ENCODE measurements at regions not wholly inside any gene's neighbourhood (a gene's known extent, or its start where the extent isn't known, plus 50 kb on each side); places are given as distances from the start of the nearest gene placed in this dataset.

DNA sequence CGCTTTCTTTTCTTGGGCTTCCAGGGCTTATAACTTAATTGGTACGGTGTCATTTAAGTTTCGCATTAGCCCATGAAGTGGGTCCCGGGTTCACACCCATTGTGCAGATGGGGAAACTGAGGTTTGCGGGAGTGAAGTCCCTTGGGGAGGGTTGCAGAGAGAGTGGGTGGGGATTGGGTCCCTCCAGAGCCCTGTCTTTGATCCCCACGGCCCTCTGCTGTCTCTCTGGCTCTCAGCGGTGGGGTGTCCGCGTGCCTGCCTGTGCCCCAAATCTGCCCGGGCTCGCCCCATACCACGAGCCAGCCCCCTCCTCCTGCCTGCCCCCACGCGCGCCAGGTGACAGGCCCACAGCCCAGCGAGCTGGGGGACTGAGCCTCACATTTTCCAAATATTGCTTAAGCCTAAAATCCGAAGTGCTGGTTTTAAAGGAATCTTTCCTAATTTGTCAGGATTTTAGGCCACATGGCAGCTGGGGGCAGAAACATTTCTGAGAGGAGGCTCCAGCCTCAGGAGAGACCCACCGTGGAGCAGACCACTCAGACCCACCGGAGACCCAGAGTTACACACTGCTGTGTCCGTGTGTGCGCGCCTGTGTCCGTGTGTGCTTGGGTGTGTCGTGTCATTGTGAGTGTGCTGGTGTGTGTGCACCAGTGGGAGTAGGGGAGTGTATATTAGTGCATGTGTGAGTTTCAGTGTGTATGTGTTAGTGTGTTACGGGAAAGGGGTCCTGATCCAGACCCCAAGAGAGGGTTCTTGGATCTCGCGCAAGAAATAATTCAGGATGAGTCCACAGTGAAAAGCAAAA lies 159.5 kb upstream of the IER5L start:
- DNase-seq: no peak

- DNase-seq: no peak
These were observed 158.7 kb upstream of the IER5L start for GRCh38 chr9:129336601-129337331.

GRCh38 chr9:129336130-129336528 lies 158.1 kb upstream of the IER5L start:
- no peak for DNase-seq

- no peak for DNase-seq
These were observed 157.5 kb upstream of the IER5L start for GRCh38 chr9:129335464-129336129.

DNA sequence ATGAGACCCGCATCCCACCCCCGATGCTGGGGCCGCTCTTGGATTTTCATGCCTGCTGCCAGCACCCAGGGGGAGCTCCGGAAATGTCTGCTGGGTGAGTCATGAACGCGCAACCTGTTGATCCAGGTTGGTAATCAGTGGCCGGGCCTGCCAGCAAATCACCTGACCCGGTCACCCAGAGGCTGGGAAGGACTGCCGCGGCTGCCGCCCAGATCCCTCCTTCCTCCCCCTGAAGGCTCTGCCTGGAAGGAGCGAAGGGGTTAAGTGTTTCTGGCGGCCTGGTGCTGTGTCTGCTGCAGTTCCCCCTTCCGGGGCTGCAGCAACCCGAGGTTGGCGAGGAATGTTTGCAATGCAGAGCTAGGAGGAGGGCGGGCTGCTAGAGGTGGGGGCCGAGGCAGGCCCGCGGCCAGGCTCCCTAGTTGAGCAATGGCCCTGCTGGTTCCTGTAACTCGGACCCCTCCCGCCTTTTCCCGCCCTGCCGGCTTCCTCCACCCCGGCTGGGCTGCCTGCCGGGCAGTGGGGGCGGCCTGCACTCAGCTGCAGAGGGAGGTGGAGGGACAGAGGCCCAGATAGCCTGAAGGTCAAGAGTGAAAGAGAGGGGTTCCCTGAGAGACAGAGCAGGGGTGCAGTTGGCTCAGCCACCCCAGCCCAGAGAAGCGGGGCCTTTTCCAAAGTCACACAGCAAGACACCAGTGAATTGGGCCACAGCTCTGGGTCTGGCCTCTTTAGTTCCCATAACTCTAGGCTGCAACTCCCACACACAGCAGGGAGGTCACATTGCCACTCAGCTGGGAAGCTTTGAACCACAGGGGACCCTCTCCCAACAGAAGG lies 156.3 kb upstream of the IER5L start:
- DNase-seq: peak; percentile 70 to 71

GRCh38 chr9:129333617-129334104 lies 155.6 kb upstream of the IER5L start:
- no peak for DNase-seq

DNA sequence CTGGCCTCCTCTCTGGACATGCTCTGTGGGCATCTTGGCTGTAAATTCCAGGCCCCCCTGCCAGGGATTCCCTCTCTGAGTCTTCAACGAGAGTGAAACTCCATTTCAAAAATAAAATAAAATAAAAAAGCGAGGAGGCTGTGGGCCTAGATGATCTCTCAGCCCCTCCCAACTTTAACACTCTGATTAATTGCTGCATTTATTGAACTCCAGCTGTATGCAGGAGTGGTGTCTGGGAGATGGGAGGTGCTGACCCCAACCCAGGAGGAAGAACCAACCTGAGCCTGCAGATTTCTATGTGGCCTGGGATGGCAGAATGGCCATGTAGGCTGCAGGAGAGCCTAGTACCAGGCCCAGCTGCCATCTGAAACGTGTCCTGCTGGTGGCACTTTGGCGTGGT lies 154.5 kb upstream of the IER5L start:
- DNase-seq: no peak

DNA sequence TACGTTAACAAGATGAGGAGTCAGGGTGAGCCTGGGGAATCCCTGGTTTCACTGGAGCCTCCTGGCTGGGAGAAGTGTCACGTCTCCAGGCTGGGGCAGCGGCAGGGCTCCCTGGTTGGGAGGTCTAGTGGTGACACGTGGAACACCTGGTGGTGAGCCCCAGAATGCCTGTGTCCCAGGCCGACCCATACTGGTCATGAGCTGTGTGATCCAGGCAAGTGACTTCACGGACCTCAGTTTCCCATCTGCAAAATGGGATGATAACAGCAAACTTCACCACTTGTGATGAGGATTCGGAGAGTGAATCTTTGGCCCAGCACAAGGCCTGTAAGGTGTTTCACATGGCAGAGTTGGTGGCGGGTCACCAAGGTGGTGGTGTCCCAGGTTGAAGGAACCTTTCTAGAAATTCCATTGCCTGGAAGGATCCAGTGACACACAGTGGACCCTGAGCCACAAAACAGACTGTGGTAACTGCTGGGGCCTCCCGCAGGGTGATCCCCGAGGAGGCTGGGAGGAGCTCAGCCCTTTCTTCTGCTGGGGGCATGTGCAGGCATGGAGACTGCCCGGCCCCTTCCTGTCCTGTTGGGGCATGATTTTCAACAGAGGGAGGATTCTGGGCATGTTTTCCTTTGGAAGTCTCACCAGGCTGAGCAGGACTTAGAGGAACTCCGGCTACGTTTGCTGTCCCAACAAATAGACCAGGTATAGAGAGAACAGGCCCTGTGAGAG lies 153.9 kb upstream of the IER5L start:
- DNase-seq: no peak

DNA sequence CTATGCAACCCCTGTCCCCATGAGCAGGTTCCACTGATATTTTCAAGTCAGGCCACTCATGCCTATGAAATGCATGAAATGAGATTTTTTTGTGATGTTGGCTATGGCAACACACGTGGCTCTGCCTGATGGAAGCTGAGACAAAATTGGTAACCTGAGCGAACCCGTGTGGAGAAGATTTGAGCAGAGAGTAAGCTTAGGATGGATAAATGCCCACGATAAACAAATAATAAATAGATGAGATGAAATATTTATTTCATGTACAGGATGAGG lies 153.4 kb upstream of the IER5L start:
- no peak for DNase-seq

GRCh38 chr9:129330711-129331492 lies 152.8 kb upstream of the IER5L start:
- no peak for DNase-seq

DNA sequence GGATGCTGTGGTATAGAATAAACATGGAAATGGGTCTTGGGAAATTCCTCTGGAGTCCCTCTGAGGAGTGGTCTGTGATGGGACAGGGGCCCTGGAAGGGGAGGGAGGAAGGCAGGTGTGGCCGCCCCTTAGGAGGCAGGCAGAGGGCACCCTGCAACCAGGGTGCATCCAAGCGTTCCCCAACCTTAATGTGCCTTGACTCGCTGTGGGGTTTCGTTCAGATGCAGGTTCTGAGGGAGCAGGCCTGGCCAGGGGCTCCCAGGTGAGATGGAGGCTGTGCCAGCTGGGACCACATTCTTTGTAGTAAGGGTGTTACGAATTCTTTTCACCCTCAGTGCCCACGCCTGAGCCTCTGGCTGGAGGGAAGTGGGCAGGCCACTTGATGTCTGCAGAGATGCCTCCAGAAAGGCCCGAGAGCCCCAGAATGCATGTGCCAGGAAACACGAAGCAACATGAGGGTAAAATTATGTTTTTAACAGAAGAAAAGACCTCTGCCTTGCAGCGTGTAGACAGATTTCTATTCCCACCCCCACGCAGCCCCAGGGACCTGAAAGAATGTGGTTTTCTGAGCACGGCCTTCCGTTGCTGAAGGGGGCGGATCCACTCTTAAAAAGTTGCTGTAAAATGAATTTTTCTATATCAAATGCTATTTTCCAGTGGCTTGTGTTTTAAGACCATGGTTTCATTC lies 150.4 kb upstream of the IER5L start:
- DNase-seq: no peak

GRCh38 chr9:129327552-129328328 lies 149.7 kb upstream of the IER5L start:
- no peak for DNase-seq

GRCh38 chr9:129326061-129327005 lies 148.3 kb upstream of the IER5L start:
- no peak for DNase-seq

DNA sequence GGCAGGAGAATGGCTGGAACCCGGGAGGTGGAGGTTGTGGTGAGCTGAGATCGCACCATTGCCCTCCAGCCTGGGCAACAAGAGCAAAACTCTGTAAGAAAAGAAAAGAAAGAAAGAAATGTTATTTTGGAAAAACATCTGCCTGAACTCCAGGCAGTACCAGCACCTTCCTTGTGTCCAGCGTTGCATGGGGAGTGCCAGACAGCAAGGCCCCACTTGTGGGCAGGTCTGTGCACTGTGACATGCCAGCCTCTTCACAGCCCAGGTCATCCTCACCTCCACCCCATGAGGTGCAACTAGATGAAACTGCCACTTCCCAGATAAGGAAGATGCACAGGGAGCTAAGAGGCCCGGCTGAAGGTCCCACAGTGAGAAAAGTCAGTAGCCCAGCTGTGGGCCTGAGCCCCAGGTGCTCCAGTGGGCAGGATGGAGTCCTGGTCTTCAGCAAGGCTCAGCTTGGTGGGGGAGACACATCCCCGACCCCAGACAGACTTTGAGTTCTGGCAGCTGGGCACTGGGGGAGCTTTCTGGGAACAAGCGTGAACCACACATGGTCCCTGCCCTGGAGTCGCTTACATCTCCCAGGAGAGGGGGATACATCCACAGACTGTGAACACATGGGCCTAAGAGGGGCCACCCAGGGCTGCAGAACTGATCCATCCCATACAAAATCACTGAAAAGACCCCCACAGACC lies 146.9 kb upstream of the IER5L start:
- DNase-seq: no peak

DNA sequence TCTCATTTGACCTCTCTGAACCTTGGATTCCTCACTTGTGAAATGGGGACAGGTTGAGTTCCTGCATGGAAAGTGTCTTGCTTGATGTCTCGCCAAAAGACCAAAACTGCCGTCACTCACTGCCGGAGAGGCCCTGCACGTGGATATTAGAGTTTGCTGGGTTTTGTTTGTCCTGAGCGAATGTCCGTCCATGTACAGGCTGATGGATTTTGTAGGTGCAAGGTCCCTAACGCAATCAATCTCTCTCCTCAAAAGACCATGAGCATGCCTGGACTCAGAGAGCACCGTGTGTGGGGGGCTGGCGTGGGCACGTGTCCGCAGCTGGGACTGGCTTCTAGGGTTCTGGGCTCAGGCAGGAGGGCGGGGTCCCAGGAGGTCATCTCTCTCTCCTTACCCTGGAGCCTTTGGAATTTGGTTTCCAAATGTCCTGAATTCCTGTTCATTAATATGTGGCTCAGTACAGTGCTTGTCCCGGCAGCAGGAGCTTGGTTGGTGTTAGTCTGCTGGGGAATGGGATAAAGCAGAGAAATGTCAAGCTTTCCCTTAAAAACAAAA lies 146.0 kb upstream of the IER5L start:
- DNase-seq: no peak

DNA sequence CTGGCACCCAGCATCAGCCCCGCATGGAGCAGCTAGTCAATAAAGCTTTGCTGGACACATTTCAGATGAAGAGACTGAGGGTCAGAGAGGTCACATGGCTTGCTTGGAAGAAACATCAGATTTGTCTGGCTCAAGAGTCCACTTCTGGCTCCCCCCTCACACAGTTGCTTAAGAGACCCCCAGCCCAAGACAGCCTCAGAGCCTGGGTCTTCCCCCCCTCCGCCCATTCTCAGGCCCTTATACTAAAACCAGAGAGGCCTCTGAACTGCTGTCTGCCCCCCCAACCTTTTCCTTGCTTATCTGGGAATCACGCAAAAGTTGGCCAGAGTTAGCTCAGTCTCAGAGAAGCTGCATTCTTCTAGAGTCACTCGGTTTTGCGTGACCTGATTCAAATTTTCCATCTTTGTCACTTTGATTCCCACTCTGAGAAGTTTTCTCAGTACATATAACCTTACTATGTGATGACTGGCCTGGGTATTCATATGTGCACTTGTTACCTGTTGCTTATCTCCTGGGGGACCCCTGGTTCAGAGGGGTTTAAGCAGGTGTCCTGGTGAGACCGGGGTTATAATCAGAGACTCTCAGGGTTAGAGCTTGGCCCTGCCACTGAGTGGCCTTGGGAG lies 145.4 kb upstream of the IER5L start:
- no peak for DNase-seq

- DNase-seq: no peak
These were observed 144.7 kb upstream of the IER5L start for GRCh38 chr9:129322641-129323375.

Data from SHP77 (cell line).